Activated T-helper 2 cell treated with anti-CD3 and anti-CD28 coated beads, Interferon-gamma antibody, Interleukin-2, Interleukin-4, amounts not matched to agents 10 μg/mL and 5 μg/mL and 100 μg/mL, durations not matched to agents 14 hours and 24 hours and 36 hours (primary cell): ENCODE measurements at regions not wholly inside any gene's neighbourhood (a gene's known extent, or its start where the extent isn't known, plus 50 kb on each side); places are given as distances from the start of the nearest gene placed in this dataset.

Experiments used
- DNase-seq: peaks from one replicate; pipeline ENCODE4 v3.0.0; 2021; ENCODE audit warnings: low spot score
- H3K27ac Mint-ChIP-seq: one replicate; pipeline ENCODE4 v1.8.0; 2021; ENCODE audit warnings: mixed read lengths
- H3K27me3 Mint-ChIP-seq: one replicate; pipeline ENCODE4 v1.8.0; 2021; ENCODE audit warnings: low read depth, mixed read lengths
- H3K36me3 Mint-ChIP-seq: one replicate; pipeline ENCODE4 v1.8.0; 2021; ENCODE audit warnings: low read depth, mixed read lengths
- H3K4me1 Mint-ChIP-seq: one replicate; pipeline ENCODE4 v1.8.0; 2021; ENCODE audit warnings: low read depth, mixed read lengths
- H3K4me3 Mint-ChIP-seq: one replicate; pipeline ENCODE4 v1.8.0; 2021; ENCODE audit warnings: low read depth, mild to moderate bottlenecking, moderate library complexity, mixed read lengths
- H3K9me3 Mint-ChIP-seq: one replicate; pipeline ENCODE4 v1.8.0; 2021; ENCODE audit warnings: mixed read lengths
- intact Hi-C: fragments of 100-400 bp; cut with micrococcal nuclease; formaldehyde crosslinking; loops from one replicate; pipeline ENCODE4 v1.15.1; 2023

GRCh38 chr4:19539201-19539600 is 712.5 kb upstream of the SLIT2 start:
- no peaks in the 10 kb centered on the region for H3K36me3 Mint-ChIP-seq
- H3K9me3 Mint-ChIP-seq: peaks cover 35% of the 10 kb centered on the region
- H3K4me1 Mint-ChIP-seq: no peaks in the 10 kb centered on the region
- no peak overlapping the region for H3K27ac Mint-ChIP-seq
- intact Hi-C loops: no loop called here
- H3K4me3 Mint-ChIP-seq: no peak overlapping the region
- DNase-seq: no peak
- no peaks in the 10 kb centered on the region for H3K27me3 Mint-ChIP-seq

GRCh38 chr4:19534159-19534558 is 717.5 kb upstream of the SLIT2 start:
- Mint-ChIP-seq H3K9me3 (peaks cover 36% of the 10 kb centered on the region), H3K27ac (no peak overlapping the region), H3K4me1 (no peaks in the 10 kb centered on the region), H3K36me3 (no peaks in the 10 kb centered on the region), H3K27me3 (no peaks in the 10 kb centered on the region), H3K4me3 (no peak overlapping the region)
- intact Hi-C loops: no loop called here
- DNase-seq: no peak

- H3K9me3 Mint-ChIP-seq: peaks cover 36% of the 10 kb centered on the region
- no peak overlapping the region for H3K27ac Mint-ChIP-seq
- no peaks in the 10 kb centered on the region for H3K4me1 Mint-ChIP-seq
- intact Hi-C loops: no loop called here
- no peaks in the 10 kb centered on the region for H3K36me3 Mint-ChIP-seq
- no peak overlapping the region for H3K4me3 Mint-ChIP-seq
- DNase-seq: no peak
- no peaks in the 10 kb centered on the region for H3K27me3 Mint-ChIP-seq
Measured at GRCh38 chr4:19531906-19532848, 719.5 kb upstream of the SLIT2 start.

GRCh38 chr4:19523964-19524363 is 727.7 kb upstream of the SLIT2 start:
- H3K27ac Mint-ChIP-seq: no peak overlapping the region
- intact Hi-C loops: no loop called here

GRCh38 chr4:19522966-19523365 is 728.7 kb upstream of the SLIT2 start:
- H3K27ac Mint-ChIP-seq: no peak overlapping the region
- peaks cover 30% of the 10 kb centered on the region for H3K9me3 Mint-ChIP-seq
- H3K36me3 Mint-ChIP-seq: no peaks in the 10 kb centered on the region
- intact Hi-C loops: no loop called here
- H3K27me3 Mint-ChIP-seq: no peaks in the 10 kb centered on the region
- no peak overlapping the region for H3K4me3 Mint-ChIP-seq
- H3K4me1 Mint-ChIP-seq: no peaks in the 10 kb centered on the region
- DNase-seq: no peak

More at GRCh38 chr4:19523964-19524363, 727.7 kb upstream of the SLIT2 start:
- Mint-ChIP-seq H3K9me3 (peaks cover 35% of the 10 kb centered on the region), H3K4me1 (no peaks in the 10 kb centered on the region), H3K27me3 (no peaks in the 10 kb centered on the region), H3K4me3 (no peak overlapping the region), H3K36me3 (no peaks in the 10 kb centered on the region)
- DNase-seq: no peak

GRCh38 chr4:19520939-19521520 is 730.7 kb upstream of the SLIT2 start:
- intact Hi-C loops: no loop called here
- Mint-ChIP-seq H3K36me3 (no peaks in the 10 kb centered on the region), H3K27ac (no peak overlapping the region), H3K4me3 (no peak overlapping the region), H3K27me3 (no peaks in the 10 kb centered on the region), H3K4me1 (no peaks in the 10 kb centered on the region), H3K9me3 (peaks cover 28% of the 10 kb centered on the region)
- DNase-seq: no peak

- intact Hi-C loops: no loop called here
- Mint-ChIP-seq H3K27ac (no peak overlapping the region), H3K9me3 (peaks cover 41% of the 10 kb centered on the region), H3K27me3 (no peaks in the 10 kb centered on the region), H3K4me3 (no peak overlapping the region), H3K4me1 (no peaks in the 10 kb centered on the region), H3K36me3 (no peaks in the 10 kb centered on the region)
- DNase-seq: no peak
Measured at GRCh38 chr4:19514276-19515070, 737.2 kb upstream of the SLIT2 start.

GRCh38 chr4:19512086-19512485 is 739.6 kb upstream of the SLIT2 start:
- H3K27ac Mint-ChIP-seq: no peak overlapping the region
- H3K4me1 Mint-ChIP-seq: no peaks in the 10 kb centered on the region
- peaks cover 34% of the 10 kb centered on the region for H3K9me3 Mint-ChIP-seq
- no peak for DNase-seq
- no peak overlapping the region for H3K4me3 Mint-ChIP-seq
- intact Hi-C loops: no loop called here
- H3K27me3 Mint-ChIP-seq: no peaks in the 10 kb centered on the region
- H3K36me3 Mint-ChIP-seq: no peaks in the 10 kb centered on the region

- Mint-ChIP-seq H3K4me1 (no peaks in the 10 kb centered on the region), H3K27ac (no peak overlapping the region), H3K9me3 (peaks cover 33% of the 10 kb centered on the region), H3K36me3 (no peaks in the 10 kb centered on the region), H3K4me3 (no peak overlapping the region), H3K27me3 (no peaks in the 10 kb centered on the region)
- DNase-seq: no peak
- intact Hi-C loops: no loop called here
Measured at GRCh38 chr4:19510993-19511392, 740.7 kb upstream of the SLIT2 start.

- Mint-ChIP-seq H3K4me1 (no peaks in the 10 kb centered on the region), H3K27me3 (no peaks in the 10 kb centered on the region), H3K4me3 (no peak overlapping the region), H3K9me3 (peaks cover 31% of the 10 kb centered on the region), H3K36me3 (no peaks in the 10 kb centered on the region), H3K27ac (no peak overlapping the region)
- intact Hi-C loops: no loop called here
- DNase-seq: no peak
Measured at GRCh38 chr4:19508442-19508841, 743.3 kb upstream of the SLIT2 start.

- Mint-ChIP-seq H3K4me1 (no peaks in the 10 kb centered on the region), H3K36me3 (no peaks in the 10 kb centered on the region), H3K27me3 (no peaks in the 10 kb centered on the region), H3K9me3 (peaks cover 23% of the 10 kb centered on the region), H3K4me3 (no peak overlapping the region), H3K27ac (no peak overlapping the region)
- DNase-seq: no peak
- intact Hi-C loops: no loop called here
Measured at GRCh38 chr4:19497705-19498104, 754.0 kb upstream of the SLIT2 start.

- H3K36me3 Mint-ChIP-seq: no peaks in the 10 kb centered on the region
- H3K27me3 Mint-ChIP-seq: no peaks in the 10 kb centered on the region
- H3K4me1 Mint-ChIP-seq: no peaks in the 10 kb centered on the region
- no peak overlapping the region for H3K27ac Mint-ChIP-seq
- peaks cover 30% of the 10 kb centered on the region for H3K9me3 Mint-ChIP-seq
- no peak for DNase-seq
- intact Hi-C loops: no loop called here
- no peak overlapping the region for H3K4me3 Mint-ChIP-seq
Measured at GRCh38 chr4:19496756-19497155, 754.9 kb upstream of the SLIT2 start.

GRCh38 chr4:19494961-19495360 is 756.7 kb upstream of the SLIT2 start:
- peaks cover 31% of the 10 kb centered on the region for H3K9me3 Mint-ChIP-seq
- H3K4me1 Mint-ChIP-seq: no peaks in the 10 kb centered on the region
- DNase-seq: no peak
- intact Hi-C loops: no loop called here
- H3K4me3 Mint-ChIP-seq: no peak overlapping the region
- no peaks in the 10 kb centered on the region for H3K27me3 Mint-ChIP-seq
- no peak overlapping the region for H3K27ac Mint-ChIP-seq
- no peaks in the 10 kb centered on the region for H3K36me3 Mint-ChIP-seq
